HG02970 (cell line): ENCODE measurements at regions not wholly inside any gene's neighbourhood (a gene's known extent, or its start where the extent isn't known, plus 50 kb on each side); places are given as distances from the start of the nearest gene placed in this dataset.
A peak's percentile ranks its signal among the peaks of the same experiment; 100 is the strongest.
"Not testable (repeated sequence)": the region's sequence is repeated elsewhere in the genome, so short reads cannot be mapped to it uniquely, and the experiment has no call there.

Experiments
- ATAC-seq: cut with Tn5 transposase; IDR thresholded peaks from one replicate; pipeline ENCODE4 v1.9.1; 2021; ENCODE audit warnings: mild to moderate bottlenecking, moderate library complexity, moderate number of reproducible peaks; ENCODE audit not compliant: unreplicated experiment, low FRiP score

DNA sequence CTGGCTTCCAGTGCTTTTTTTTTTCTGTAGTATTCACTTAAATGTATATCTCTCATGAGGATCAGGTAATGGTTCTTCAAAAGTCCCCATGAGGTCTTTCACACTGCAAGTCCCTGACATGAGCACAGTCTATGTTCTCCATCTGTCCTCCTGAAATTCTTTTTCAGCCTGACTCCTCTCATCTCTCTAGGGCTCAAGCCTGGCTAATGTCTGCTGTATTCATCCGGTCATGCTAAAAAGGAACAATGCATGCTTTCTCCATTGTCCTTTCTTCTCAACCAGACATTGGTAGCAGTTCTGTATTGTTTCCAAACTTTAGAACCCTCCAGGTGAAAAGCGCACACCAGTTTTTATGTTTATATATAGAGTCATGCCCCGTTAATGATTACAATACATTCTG, 368.3 kb upstream of the OLFM3 start:
- ATAC-seq: no peak

DNA sequence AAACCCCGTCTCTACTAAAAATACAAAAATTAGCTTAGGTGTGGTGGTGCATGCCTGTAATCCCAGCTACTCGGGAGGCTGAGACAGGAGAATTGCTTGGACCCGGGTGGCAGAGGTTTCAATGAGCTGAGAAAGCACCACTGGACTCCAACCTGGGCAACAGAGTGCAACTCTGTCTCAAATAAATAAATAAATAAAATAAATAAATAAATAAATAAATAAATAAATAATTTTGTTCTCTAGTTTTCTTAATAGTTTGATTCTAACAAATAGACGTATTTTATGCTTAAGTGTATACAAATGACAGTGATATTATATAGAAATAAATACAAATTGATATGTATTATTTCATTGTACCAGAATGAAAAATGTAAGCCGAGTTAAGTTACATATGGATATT, 339.9 kb upstream of the OLFM3 start:
- ATAC-seq: no peak

DNA sequence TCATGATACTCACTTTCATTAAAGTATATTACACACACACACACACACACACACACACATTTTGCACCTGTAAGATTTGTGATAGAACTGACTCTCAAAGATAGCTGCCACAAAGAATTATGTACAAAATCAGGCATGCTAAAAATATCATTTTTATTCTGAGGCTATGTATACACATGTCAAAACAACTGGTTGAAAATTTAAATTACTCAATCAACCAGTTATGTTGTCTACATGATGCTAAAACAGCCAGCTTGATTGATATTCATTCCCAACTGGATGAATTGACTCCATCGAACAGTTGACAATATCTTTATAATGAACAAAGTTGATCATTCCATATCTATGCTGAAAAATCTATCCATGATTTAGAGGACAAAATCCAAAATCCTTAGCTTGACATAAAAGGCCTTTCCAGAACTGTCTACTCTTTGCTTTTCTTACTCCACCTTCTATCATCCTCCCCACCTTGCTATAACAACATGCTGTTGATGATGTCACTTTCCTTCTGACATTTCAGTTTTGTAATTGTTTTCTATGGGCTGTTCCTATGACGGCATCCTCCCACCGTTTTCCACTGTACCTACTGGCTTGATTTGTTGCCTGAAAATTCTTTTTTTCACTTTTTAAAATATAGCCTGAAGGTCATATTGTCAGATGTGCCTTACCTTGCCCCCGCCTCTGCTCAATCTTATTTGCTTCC, 321.5 kb upstream of the OLFM3 start:
- no peak for ATAC-seq

DNA sequence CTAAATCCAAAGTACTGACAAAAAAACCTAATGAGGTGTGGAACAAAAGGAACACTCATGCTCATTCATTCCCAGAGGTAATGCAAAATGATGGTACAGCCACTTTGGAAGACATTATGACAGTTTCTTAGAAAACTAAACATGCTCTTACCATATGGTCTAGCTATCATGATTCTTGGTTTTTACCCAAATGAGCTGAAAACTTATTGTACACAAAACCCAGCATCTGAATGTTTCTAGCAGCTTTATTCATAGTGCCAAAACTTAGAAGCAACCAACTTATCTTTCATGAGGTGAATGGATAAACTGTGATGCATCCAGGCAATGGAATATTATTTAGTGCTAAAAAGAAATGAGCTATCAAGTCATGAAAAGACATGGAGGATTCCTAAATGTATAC, 318.4 kb upstream of the OLFM3 start:
- ATAC-seq: no peak

DNA sequence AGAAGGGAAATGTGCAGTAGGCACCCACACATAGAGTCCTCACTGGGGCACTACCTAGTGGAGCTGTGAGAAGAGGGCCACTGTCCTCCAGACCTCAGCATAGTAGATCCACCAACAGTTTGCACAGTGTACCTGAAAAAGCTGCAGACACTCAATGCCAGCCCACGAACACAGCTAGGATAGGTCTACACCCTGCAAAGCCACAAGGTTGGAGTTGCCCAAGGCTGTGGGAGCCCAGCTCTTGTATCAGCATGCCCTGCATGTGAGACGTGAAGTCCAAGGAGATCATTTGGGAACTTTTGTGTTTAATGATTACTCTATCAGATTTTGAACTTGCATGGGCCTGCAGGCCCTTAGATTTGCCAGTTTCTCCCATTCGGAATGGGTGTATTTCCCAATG, 299.4 kb upstream of the OLFM3 start:
- ATAC-seq: no peak

DNA sequence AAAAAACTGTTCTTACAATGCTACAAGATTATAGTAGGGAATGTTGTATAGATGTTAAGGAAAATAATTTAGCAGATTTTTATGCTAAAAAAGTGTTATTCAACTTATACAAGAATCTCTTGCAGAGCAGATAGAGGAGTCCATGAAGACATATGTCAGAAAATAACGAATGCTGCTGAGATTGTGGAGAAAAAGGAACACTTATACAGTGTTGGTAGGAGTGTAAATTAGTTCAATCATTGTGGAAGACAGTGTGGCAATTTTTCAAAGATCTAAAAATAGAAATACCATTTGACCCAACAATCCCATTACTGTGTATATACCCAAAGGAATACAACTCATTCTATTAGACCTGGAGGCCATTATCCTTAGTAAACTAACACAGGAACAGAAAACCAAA, 286.2 kb upstream of the OLFM3 start:
- ATAC-seq: no peak

DNA sequence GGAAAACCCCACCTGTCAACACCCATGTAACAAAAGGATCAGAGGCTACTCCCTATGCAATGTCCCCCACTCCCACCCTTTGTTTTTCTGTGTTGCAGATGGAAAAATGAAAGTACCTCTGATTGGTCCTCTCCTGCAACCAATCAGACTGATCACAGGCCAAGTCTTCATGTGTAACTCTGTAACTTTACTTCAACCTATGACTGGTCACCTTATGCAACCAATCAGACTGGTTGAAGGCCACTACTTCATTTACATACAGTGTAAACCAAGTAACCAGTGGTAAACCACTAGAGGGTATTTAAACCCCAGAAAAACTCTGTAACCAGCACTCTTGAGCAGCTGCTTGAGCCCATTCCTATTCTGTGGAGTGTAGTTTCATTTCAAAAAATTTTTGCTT, 266.3 kb upstream of the OLFM3 start:
- ATAC-seq: no peak

DNA sequence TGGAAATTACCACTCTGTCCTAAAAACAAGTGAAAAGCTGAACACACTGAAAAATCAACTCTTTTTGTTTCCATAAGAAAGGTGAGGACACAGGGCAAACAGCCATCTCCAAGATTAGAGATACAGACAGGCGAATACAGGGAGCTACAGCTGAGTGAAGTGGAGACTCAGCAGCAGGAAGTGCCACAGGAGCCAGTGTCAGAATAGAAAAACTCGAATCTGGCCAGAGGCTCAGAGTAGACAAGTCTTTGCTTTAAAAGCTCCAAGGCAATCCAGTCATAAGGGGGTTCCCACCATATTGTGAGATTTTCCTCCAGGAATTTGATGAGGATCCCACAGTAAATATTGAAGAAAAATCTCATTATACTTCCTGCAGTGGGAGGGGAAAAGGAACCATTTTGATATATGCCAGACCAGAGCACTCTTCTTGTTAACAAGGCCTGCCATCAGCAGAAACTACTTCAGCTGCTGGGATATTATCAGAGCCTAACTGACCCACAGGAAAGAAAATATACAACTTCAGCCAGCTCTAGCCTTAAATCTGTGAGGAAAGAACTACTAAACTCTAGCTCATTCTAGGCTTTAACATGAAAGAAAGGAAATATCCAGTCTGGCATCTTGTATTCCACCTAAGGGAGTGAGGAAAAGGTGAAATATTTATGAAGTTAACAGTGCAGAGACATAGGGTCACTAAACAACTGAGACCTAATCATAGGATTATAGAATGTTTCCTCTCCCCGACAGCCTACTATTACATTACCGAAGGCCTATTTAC, 256.2 kb upstream of the OLFM3 start:
- ATAC-seq: no peak

DNA sequence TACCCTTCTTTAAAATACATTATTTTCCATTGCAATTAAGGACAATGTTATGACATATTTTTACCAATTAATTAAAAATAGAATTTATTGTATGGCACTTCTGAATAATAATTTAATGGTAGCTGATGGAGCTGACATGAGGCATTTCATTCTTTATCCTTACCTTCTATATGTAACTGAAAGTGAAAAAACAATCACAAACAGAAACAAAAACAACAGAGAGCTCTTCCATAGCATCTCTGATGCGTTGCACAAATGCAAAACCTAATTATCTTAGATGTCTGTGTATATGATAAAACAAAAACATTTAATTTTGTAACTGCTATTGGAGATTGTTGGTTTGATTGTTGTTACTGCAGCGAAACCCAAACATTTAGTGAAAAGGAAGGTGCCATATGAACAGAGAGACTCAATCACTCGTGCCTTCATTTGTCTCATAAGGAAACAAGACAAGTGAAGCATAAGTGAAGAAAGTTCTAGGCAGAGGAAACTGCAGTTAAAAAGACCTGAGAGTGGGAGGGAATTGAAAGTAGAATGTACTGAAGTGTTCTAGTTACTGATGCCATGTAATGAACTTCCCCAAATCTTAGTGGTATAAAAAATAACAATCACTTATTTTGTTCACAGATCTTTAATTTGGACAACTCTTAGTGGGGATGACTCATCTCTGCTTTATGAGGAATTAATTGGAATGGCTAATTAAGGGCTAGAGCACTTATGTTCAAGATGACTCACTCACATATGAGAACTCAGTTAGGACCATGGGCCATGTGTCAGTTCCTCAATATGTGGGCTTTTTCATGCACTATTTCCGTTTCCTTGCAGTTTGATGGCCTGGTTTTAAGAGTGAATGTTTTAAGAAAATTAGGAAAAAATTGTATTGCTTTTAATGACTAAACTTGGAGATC, 245.0 kb upstream of the OLFM3 start:
- ATAC-seq: peak; percentile 51

DNA sequence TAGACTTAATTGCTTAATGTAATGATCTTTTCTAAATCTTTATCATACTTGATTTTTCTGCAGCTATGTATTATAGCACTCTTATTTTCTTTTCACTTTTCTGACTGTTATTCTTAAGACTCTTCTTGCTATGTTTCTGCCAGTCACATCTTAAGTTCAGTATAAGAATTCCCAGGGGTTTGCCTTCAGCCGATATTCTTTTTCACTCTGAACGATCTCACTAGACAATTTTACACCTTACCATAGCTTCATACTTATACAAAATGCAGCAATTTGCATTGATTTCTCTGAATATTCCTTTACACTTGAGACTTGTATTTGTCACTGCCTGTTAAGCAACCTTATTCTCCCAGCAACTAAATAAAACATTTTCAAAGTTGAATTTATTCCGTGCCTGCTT, 242.5 kb upstream of the OLFM3 start:
- ATAC-seq: no peak

DNA sequence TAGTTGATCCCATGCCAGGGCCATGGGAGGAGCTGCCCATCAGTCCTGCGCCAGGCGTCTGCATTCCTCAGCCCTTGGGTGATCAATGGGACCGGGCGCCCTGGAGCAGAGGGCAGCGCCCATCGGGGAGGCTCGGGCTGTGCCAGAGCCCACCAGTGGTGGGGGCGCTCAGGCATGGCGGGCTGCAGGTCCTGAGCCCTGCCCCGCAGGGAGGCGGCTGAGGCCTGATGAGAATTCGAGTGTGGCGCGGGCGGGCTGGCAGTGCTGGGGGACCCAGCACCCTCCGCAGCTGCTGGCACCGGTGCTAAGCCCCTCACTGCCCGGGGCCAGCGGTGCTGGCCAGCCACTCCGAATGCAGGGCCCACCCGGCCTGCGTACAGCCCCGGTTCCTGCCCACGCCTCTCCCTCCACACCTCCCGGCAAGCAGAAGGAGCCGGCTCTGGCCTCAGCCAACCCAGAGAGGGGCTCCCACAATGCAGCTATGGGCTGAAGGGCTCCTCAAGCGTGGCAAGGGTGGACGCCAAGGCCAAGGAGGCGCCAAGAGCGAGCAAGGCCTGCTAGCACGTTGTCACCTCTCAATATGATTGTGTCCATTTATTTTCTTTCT, 238.1 kb upstream of the OLFM3 start:
- no peak for ATAC-seq

DNA sequence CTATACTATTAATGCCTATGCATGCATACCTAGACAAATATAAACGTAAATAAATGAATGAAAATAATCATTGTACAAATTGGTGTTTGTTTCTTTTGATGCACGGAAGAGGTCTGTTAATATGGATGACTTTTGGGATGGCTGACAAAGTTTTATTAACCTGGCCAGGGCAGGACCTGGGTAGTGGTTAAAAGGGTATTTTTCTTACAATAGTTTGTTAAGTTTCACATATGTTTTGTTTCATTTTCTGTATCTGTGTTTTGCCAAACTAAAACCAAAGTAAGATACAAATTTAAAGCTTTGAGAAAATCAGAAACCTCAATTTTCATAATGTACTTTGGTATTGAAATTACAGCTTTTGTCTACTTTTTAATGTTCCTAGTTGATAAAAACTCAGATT, 222.7 kb upstream of the OLFM3 start:
- ATAC-seq: no peak

DNA sequence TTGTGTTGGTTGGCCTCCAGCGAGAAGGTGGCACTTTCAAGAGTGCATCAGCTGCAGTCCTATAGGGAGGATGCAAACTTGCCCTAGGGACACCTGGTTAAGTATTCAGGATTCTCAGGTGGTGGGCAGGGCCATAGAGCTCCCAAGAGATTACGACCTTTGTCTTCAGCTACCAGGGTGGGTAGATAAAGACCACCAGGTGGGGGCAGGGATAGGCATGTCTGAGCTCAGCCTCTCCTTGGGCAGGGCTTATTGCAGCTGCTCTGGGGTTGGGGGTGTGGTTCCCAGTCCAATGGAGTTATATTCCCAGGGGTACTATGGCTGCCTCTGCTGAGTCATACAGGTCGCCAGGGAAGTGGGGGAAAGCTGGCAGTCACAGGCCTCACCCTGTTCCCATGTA, 214.2 kb upstream of the OLFM3 start:
- ATAC-seq: not testable (repeated sequence)

DNA sequence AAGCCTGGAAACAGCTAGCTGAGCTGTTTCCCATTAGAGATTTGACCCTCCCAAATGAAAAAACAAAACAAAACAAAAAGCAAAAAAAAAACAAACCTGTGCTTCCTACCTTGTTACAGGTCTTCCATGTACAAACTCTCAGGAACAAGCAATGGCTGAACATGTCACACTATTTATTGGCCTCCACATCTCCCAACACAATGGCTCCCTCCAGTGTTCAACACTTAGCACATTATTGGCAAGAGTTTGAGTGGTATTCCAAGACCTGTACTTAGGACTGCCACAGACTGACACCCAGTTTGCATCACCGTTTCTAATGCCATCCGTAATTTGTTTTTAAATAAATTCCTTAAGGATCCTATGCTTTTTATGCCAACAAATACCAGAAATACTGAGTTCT, 195.0 kb upstream of the OLFM3 start:
- no peak for ATAC-seq

DNA sequence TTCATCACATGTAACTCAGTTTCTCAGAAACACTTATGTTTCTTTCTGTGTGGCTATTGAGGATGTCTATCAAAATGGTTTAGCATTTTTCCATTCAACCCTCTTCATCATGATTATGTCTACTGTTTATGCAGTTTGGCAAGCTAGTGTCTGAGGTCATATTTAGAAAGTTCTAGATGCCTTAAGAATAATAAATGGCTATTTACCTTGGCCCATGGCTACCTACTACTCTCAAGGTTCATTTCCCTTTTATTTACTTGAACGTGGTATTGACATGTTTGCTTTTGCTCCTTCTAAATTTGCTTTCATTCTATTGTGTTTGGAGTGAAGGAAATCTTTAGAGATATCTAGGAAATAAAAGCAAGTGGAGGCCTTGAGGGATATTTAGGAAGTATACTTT, 193.7 kb upstream of the OLFM3 start:
- no peak for ATAC-seq

DNA sequence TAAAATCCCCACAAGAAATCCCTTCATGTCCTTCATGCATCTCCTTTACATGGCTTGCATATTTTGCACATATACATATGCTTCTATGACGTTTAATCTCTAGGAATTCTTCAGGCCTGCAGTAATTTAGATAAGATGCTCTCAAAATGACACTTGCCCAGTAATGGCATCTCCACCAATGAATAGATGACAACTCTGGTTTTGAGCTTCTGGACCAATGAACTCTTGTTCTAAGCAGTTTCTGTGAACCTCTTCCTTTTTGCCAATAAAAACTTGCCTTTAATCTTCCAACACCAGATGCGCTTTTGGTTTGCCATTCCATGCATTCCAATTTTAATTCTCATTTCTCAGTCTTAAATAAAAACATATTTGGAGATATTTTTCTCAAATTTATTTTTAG, 189.8 kb upstream of the OLFM3 start:
- no peak for ATAC-seq

DNA sequence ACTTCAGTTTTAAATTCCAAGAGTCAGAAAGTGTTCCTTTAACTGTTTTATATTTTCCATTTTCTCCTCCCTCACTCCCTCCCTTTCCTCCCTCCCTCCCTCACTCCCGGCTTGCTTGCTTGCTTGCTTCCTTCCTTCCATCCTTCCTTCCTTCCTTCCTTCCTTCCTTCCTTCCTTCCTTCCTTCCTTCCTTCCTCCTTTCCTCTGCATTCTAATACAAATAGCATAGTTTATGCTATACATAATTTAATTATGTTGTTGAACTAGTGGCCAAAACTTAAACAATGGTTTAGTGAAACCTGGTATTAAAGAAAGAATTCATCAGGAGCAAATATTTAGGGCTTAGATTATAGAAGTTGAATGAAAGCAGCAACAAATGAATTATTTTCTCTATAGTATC, 188.5 kb upstream of the OLFM3 start:
- no peak for ATAC-seq

DNA sequence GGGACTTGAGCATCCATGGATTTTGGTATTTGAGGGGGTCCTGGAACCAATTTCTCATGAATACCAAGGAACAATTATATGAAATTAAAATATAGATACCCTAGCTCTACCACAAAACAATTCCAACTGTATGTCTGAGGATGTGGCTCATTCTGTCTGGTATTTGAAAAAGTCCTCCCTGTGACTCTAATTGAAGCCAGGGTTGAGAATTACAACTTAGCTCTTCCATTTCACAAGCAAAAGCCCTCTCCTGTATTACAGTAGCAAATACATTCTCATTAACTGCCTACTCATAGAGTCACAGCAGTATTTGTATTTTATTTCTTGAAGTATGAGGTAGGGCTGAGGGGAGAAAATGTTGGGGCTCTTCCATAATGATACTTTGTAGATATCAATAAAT, 187.8 kb upstream of the OLFM3 start:
- ATAC-seq: no peak

DNA sequence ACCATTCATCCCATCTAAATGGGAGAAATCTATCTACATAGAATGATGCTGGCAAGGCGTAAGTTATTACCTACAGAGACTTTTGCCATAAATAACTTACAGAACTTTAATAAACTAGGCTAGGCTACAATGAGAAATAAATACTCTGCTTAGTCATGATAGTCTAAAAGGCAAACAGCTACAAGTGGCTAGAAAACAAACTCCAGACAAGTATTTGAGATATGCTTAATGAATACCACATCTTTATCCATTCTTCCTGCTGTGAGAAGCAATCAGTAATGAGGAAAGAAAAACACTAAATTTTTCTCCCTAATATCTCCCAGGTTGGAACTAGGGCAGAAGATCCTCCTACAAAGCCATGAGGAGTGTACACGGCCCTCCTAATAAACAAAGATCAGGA, 187.0 kb upstream of the OLFM3 start:
- no peak for ATAC-seq

DNA sequence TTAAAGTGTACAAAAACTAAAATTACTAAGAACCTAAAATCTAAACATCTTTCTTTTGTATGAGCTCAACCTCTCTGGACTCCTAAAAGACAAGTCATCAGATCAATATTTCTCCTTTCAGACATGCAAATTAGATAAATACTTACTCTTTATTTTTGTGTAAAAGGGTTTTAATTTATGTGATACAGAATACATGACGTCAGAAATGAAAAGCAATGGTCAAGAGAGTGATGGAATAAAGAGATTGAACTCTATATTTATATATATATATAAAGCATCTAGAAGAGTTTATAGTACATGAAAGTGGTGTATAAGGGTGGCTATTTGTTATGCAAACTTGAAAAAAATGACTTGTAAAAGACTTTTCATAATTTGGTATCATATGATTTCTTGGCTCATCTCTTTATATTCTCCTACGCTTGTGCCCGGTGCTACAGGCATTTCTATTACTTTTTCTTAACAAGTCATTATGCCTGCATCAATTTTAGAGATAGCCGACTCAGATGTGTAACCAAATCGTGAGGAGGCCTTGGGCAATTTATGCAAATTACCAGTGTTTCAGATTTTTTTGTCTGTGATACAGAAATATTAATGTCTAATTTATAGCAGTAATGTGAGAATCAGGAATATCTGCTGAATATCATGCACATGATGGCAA, 186.0 kb upstream of the OLFM3 start:
- ATAC-seq: no peak
